SK-N-SH (cell line): ENCODE measurements at regions not wholly inside any gene's neighbourhood (a gene's known extent, or its start where the extent isn't known, plus 50 kb on each side); places are given as distances from the start of the nearest gene placed in this dataset.

ENCODE experiments used
- CTCF ChIA-PET: fragments of 300-600, 350-600 bp; formaldehyde crosslinking; extraction: SDS; loops from one replicate; lab custom pipeline; 2021; lab: Yijun Ruan, JAX
- POLR2A ChIA-PET: fragments of 350-600 bp; sonication (Branson Sonifier 250); formaldehyde crosslinking; extraction: SDS; loops from one replicate; lab custom pipeline; 2020; ENCODE audit warnings: antibody characterized with exemption, inconsistent platforms; lab: Yijun Ruan, JAX
- DNase-seq: peaks from one replicate; pipeline ENCODE4 v3.0.0; 2012
- H2AFZ ChIP-seq: fragments of 200-600 bp; sonication (generic); 2 replicates; pipeline ENCODE4 v1.8.1; 2016; ENCODE audit warnings: antibody characterized with exemption, mild to moderate bottlenecking, low read depth
- H3F3A ChIP-seq: fragments of 200-600 bp; sonication (generic); replicated peaks from 2 replicates; pipeline ENCODE3; 2016; ENCODE audit warnings: antibody characterized with exemption, mild to moderate bottlenecking; ENCODE audit not compliant: insufficient read depth
- H3K27ac ChIP-seq, 2 experiments: fragments of 200-500 bp in 1 of 2; fragments of 200-600 bp in 1 of 2; sonication (Bioruptor generic) in 1 of 2; sonication (generic), shearing (Covaris generic) in 1 of 2; 2 replicates each; pipeline versions ENCODE4 v1.5.1 to v1.6.1; 2014 to 2016; ENCODE audit warnings: low read depth in 2 of 2, inconsistent platforms in 1 of 2, low read length in 1 of 2, mild to moderate bottlenecking in 1 of 2, mixed read lengths in 1 of 2
- H3K27me3 ChIP-seq: fragments of 200-600 bp; sonication (generic), shearing (Covaris generic); 2 replicates; pipeline ENCODE4 v1.6.1; 2016; ENCODE audit warnings: mixed run types; ENCODE audit not compliant: insufficient read depth
- H3K36me3 ChIP-seq, 2 experiments: fragments of 200-500 bp in 1 of 2; fragments of 200-600 bp in 1 of 2; sonication (Bioruptor generic) in 1 of 2; sonication (generic) in 1 of 2; replicated peaks in 1 of 2; 2 replicates each; pipeline versions ENCODE3 to v1.5.1; 2014 to 2016; ENCODE audit warnings: low read length in 1 of 2, mild to moderate bottlenecking in 1 of 2; ENCODE audit not compliant: insufficient read depth in 2 of 2, control insufficient read depth in 1 of 2
- H3K4me1 ChIP-seq, 2 experiments: fragments of 200-500 bp in 1 of 2; fragments of 200-600 bp in 1 of 2; sonication (Bioruptor generic) in 1 of 2; sonication (generic), shearing (Covaris generic) in 1 of 2; 2 replicates each; pipeline versions ENCODE4 v1.5.1 to v1.6.1; 2014 to 2016; ENCODE audit warnings: low read depth in 1 of 2, low read length in 1 of 2, mixed run types in 1 of 2; ENCODE audit not compliant: insufficient read depth in 2 of 2, control insufficient read depth in 1 of 2
- H3K4me2 ChIP-seq: fragments of 200-600 bp; sonication (generic), shearing (Covaris generic); 2 replicates; pipeline ENCODE4 v1.6.1; 2017; ENCODE audit warnings: mixed run types
- H3K4me3 ChIP-seq, 2 experiments: fragments of 200-500 bp in 1 of 2; fragments of 200-600 bp in 1 of 2; sonication (Bioruptor generic) in 1 of 2; sonication (generic), shearing (Covaris generic) in 1 of 2; 2 replicates each; pipeline versions ENCODE4 v1.5.1 to v1.8.1; 2014 to 2016; ENCODE audit warnings: low read depth in 2 of 2, inconsistent platforms in 1 of 2, low read length in 1 of 2, mild to moderate bottlenecking in 1 of 2, mixed read lengths in 1 of 2, moderate library complexity in 1 of 2
- H3K79me2 ChIP-seq: fragments of 200-600 bp; sonication (generic); 2 replicates; pipeline ENCODE4 v1.8.1; 2017; ENCODE audit warnings: mild to moderate bottlenecking; ENCODE audit not compliant: insufficient read depth
- H3K9ac ChIP-seq: fragments of 200-600 bp; sonication (generic); 2 replicates; pipeline ENCODE4 v1.6.1; 2017; ENCODE audit warnings: mixed run types
- H3K9me2 ChIP-seq: fragments of 200-600 bp; sonication (generic); 2 replicates; pipeline ENCODE4 v1.6.1; 2017; ENCODE audit warnings: mixed run types
- H3K9me3 ChIP-seq: fragments of 200-600 bp; sonication (generic); 2 replicates; pipeline ENCODE4 v1.6.1; 2017; ENCODE audit warnings: mixed run types, mild to moderate bottlenecking, moderate library complexity
- H4K20me1 ChIP-seq: fragments of 200-600 bp; sonication (generic); 2 replicates; pipeline ENCODE4 v1.6.1; 2017; ENCODE audit warnings: mild to moderate bottlenecking, mixed run types; ENCODE audit not compliant: insufficient read depth
- CTCF ChIP-seq: fragments of 200-600 bp; sonication (generic); IDR thresholded peaks from 2 replicates; pipeline ENCODE4 v1.6.1; 2017; ENCODE audit warnings: antibody characterized with exemption, mild to moderate bottlenecking, moderate library complexity
- FOSL2 ChIP-seq: IDR thresholded peaks from 2 replicates; pipeline ENCODE4 v1.4.0; 2012; ENCODE audit warnings: low read depth, mild to moderate bottlenecking, moderate library complexity, borderline replicate concordance
- FOXJ3 ChIP-seq: sonication (generic); formaldehyde crosslinking; IDR thresholded peaks from 2 replicates; pipeline ENCODE4 v1.5.1; 2020; ENCODE audit warnings: mild to moderate bottlenecking, missing genetic modification reagents
- GABPA ChIP-seq: IDR thresholded peaks from 2 replicates; pipeline ENCODE4 v1.4.0; 2012; ENCODE audit warnings: low read depth, mild to moderate bottlenecking
- NRF1 ChIP-seq: IDR thresholded peaks from 2 replicates; pipeline ENCODE4 v1.6.1; 2012; ENCODE audit warnings: low read depth, mild to moderate bottlenecking, low read length
- RCOR1 ChIP-seq: fragments of 150-350 bp; IDR thresholded peaks from 2 replicates; pipeline ENCODE4 v1.6.1; 2017; ENCODE audit warnings: antibody characterized with exemption, low read length
- RFX5 ChIP-seq: IDR thresholded peaks from 2 replicates; pipeline ENCODE4 v1.6.1; 2012; ENCODE audit warnings: mild to moderate bottlenecking, improper control_type of control experiment, low read length
- SIN3A ChIP-seq: IDR thresholded peaks from 2 replicates; pipeline ENCODE4 v1.6.1; 2012; ENCODE audit warnings: low read depth, mild to moderate bottlenecking, low read length, moderate library complexity, borderline replicate concordance
- SMC3 ChIP-seq: IDR thresholded peaks from 2 replicates; pipeline ENCODE4 v1.6.1; 2012; ENCODE audit warnings: low read depth, low read length, improper control_type of control experiment
- USF2 ChIP-seq: fragments of 150-350 bp; IDR thresholded peaks from 2 replicates; pipeline ENCODE4 v1.6.1; 2017; ENCODE audit warnings: antibody characterized with exemption, low read length, low read depth, borderline replicate concordance
- WGBS: methylation state at CpG from one replicate; pipeline ENCODE4 v1.1.6; 2017; ENCODE audit warnings: low lambda C conversion rate; 5-methylcytosine and 5-hydroxymethylcytosine counted together

GRCh38 chr2:44055229-44055628 lies 59.4 kb upstream of the LRPPRC start:
- H3K9me2 ChIP-seq = no peaks in the 10 kb centered on the region
- 13% methylated on average over 2 of the region's 2 CpGs for WGBS
- no peaks in the 10 kb centered on the region for H3K9me3 ChIP-seq
- no peaks in the 10 kb centered on the region for H4K20me1 ChIP-seq
- DNase-seq = no peak
- H3F3A ChIP-seq = no peaks in the 10 kb centered on the region
- H3K4me2 ChIP-seq = no peak overlapping the region
- H3K79me2 ChIP-seq = no peaks in the 10 kb centered on the region
- TF ChIP-seq GABPA (no peak), CTCF (0 out of 2 replicates have a peak, but pooled peaks have one; percentile 9)
- H3K36me3 ChIP-seq = no peaks in the 10 kb centered on the region
- H3K27ac ChIP-seq = no peak overlapping the region
- no peak overlapping the region for H3K4me3 ChIP-seq
- H3K4me1 ChIP-seq = no peaks in the 10 kb centered on the region
- no peak overlapping the region for H3K9ac ChIP-seq
- H2AFZ ChIP-seq = no peak overlapping the region
- ChIA-PET CTCF (interaction anchor here (0.7 to 6.1 kb wide), 2 partner anchors 11 to 240 kb away, joined by 3 to 65 read pairs; no protein-coding TSS in a partner anchor), POLR2A (no interaction called here)
- no peaks in the 10 kb centered on the region; the same call in 1 of the 2 replicates for H3K27me3 ChIP-seq

- Histone ChIP-seq H3K9me3 (no peaks in the 10 kb centered on the region), H3K9me2 (no peaks in the 10 kb centered on the region), H4K20me1 (no peaks in the 10 kb centered on the region), H3K27ac (no peak overlapping the region), H3K4me2 (no peak overlapping the region), H2AFZ (no peak overlapping the region), H3K9ac (no peak overlapping the region), H3K79me2 (no peaks in the 10 kb centered on the region), H3K27me3 (no peaks in the 10 kb centered on the region; the same call in 1 of the 2 replicates), H3K4me1 (no peaks in the 10 kb centered on the region), H3K36me3 (no peaks in the 10 kb centered on the region), H3K4me3 (no peak overlapping the region), H3F3A (no peaks in the 10 kb centered on the region)
- 80% methylated on average over 7 of the region's 7 CpGs for WGBS
- ChIA-PET CTCF (interaction anchor here (6.1 kb wide), 1 partner anchor 11 kb away, joined by 65 read pairs; no protein-coding TSS in a partner anchor), POLR2A (no interaction called here)
- no peak for DNase-seq
- TF ChIP-seq USF2 (no peak), SMC3 (no peak), NRF1 (no peak), FOSL2 (no peak), FOXJ3 (no peak), RCOR1 (no peak), SIN3A (no peak), RFX5 (no peak), CTCF (no peak), GABPA (no peak)
These were observed 59.9 kb upstream of the LRPPRC start for GRCh38 chr2:44055664-44056063.
